GM23338 (cell line): ENCODE measurements at regions not wholly inside any gene's neighbourhood (a gene's known extent, or its start where the extent isn't known, plus 50 kb on each side); places are given as distances from the start of the nearest gene placed in this dataset.

ENCODE experiments used
- CTCF ChIP-seq, 2 experiments: fragments of 200-600 bp in 1 of 2; sonication (generic) in 1 of 2; conservative IDR thresholded peaks; 2 replicates each; pipeline versions ENCODE4 v1.5.1 to v1.6.1; 2016 to 2017; ENCODE audit warnings: antibody characterized with exemption in 2 of 2, low read depth in 2 of 2, mild to moderate bottlenecking in 2 of 2, moderate library complexity in 1 of 2
- ETS1 ChIP-seq: IDR thresholded peaks from 2 replicates; pipeline ENCODE4 v1.6.1; 2016; ENCODE audit warnings: antibody characterized with exemption
- EZH2 ChIP-seq: fragments of 200-600 bp; sonication (generic); IDR thresholded peaks from one replicate; pipeline ENCODE4 v1.8.0; 2017; ENCODE audit warnings: antibody characterized with exemption, mild to moderate bottlenecking, low read depth; ENCODE audit not compliant: unreplicated experiment
- EZH2phosphoT487 ChIP-seq: fragments of 200-600 bp; sonication (generic); IDR thresholded peaks from one replicate; pipeline ENCODE4 v1.8.1; 2018; ENCODE audit warnings: antibody characterized with exemption; ENCODE audit not compliant: unreplicated experiment
- REST ChIP-seq: IDR thresholded peaks from one replicate; pipeline ENCODE4 v1.6.1; 2018; ENCODE audit warnings: antibody characterized with exemption; ENCODE audit not compliant: unreplicated experiment

GRCh38 chr12:25886396-25886795, 72.1 kb upstream of the RASSF8 start:
- TF ChIP-seq CTCF (conservative IDR thresholded peaks at IDR 0.05; ENCODE audit: low read depth in 2 of 2) (no peak), EZH2 (no peak), EZH2phosphoT487 (no peak), REST (no peak), ETS1 (no peak)
